Activated T-cell treated with anti-CD3 and anti-CD28 coated beads for 24 hours (primary cell): ENCODE measurements at regions not wholly inside any gene's neighbourhood (a gene's known extent, or its start where the extent isn't known, plus 50 kb on each side); places are given as distances from the start of the nearest gene placed in this dataset.

Experiments used
- DNase-seq: peaks from one replicate; pipeline ENCODE4 v3.0.0-alpha.2; 2020; ENCODE audit warnings: low read depth

DNA sequence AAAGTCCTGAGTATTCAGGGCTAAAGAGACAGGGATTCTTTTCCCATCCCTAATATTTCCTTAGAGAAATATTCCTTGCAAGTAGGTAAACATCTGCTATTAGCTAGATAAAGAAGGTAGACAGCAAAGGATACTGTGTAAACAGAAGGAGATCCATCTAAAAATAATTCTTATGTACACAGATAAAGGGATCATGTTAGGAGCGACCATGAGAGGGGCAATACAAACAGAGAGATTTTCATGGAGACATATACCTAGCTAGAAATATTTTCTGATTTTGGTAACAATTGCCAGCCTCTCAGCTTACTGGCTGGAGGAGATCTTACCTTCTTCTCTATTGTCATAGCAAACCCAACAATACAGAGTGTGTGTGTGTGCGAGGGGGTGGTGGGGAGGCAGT is 184.6 kb upstream of the DMAC1 start:
- DNase-seq: no peak

GRCh38 chr9:7983490-7983889 is 183.9 kb upstream of the DMAC1 start:
- DNase-seq: no peak

DNA sequence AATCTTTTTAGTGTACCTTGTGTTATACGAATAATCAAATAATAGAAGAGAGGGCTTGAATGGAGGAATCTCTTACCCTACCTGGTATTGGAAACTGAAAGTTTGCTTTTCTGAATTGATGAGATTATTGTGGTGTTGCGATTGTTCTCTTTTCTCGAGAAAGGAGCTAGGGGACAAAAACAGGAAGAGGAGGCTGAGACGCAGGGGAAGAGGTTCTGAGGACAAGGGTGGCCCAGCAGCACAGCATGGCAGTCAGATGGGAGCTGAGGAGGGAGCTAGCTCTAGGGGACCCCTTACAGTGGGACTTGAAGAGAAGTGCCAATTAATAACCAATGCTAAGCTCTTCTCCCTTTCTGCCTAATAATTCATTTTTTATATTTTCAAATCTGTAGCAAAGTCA is 183.3 kb upstream of the DMAC1 start:
- no peak for DNase-seq

GRCh38 chr9:7980691-7981289 is 181.2 kb upstream of the DMAC1 start:
- DNase-seq: no peak

DNA sequence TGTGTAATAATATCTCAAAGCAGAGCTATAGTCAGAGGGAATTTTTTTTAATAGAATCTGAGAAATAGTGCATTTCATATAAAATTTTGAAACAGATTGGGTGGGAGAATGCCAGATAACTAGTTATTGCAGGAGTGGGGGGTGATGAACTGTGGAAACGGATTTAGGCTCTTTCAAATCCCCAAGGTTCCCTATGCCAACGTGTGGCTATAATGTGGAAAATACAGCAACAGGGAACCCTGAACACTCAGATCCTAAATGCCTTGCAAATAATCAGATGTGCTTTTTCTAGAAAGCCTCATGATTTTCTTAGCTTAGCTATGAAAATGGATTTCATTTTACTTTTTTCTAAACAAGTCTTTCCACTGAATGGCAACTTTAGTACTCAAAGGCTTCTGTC is 180.5 kb upstream of the DMAC1 start:
- DNase-seq: no peak

DNA sequence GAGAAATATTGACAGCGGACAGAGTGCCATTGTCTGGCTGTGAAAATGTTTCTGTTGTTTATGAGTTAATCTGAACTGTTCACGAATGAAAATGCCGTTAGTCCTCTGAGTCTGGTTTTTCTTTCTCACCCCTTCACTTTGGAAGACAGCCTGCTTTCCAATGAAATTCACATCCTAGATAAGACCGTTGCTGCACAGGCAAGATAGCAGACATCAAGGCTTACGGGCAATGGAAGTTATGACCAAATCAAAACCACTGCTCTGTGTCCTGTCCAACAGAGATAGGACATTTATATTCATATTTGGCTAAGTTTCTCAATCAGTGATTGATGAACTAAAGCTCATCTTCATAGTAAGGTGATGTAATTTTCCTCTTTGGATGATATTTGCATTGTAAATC is 180.0 kb upstream of the DMAC1 start:
- DNase-seq: no peak

GRCh38 chr9:7977586-7977985 is 178.0 kb upstream of the DMAC1 start:
- no peak for DNase-seq

- no peak for DNase-seq
Measured at GRCh38 chr9:7976856-7977255, 177.3 kb upstream of the DMAC1 start.

- peak; percentile 48 for DNase-seq
Measured at GRCh38 chr9:7976167-7976755, 176.7 kb upstream of the DMAC1 start.

DNA sequence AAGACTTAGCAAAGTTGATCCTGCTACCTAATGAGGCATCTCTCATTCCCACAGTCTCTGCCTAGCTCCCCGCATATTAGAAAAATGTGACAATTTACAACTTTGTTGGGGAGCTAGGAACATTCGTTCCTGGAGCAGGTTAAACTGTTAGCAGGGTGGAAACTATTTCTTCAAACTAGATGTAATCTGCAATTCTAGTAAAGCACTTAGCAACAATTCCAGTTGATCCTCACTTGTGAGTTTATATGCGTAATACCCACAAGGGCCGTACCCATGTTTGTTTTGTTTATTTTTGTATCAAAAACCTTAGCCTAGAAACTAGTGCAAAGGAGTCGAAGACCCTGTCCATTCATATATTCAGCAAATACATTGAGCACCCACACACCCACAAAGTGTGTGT is 175.8 kb upstream of the DMAC1 start:
- no peak for DNase-seq

GRCh38 chr9:7974335-7974960 is 174.9 kb upstream of the DMAC1 start:
- DNase-seq: no peak

DNA sequence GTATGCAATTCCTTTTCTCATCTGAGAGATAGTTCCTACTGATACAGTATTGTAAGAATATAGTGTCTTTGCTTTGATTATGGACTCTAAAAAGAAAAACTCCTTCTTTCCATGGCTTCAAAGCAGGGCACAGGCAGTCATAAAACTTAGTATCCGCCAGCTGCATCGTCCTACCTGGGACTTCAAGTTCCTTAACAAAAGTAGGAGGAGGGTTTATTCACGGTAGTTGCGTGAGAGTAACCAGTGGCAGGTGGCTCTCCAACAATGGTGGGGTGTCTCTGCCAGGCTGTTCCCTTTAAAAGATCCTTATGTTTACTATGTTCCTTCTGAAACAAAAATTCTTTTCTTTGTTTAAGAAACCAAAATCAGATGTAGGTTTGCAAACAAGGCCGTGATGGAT is 173.5 kb upstream of the DMAC1 start:
- no peak for DNase-seq

- DNase-seq: no peak
Measured at GRCh38 chr9:7970681-7971330, 171.2 kb upstream of the DMAC1 start.

DNA sequence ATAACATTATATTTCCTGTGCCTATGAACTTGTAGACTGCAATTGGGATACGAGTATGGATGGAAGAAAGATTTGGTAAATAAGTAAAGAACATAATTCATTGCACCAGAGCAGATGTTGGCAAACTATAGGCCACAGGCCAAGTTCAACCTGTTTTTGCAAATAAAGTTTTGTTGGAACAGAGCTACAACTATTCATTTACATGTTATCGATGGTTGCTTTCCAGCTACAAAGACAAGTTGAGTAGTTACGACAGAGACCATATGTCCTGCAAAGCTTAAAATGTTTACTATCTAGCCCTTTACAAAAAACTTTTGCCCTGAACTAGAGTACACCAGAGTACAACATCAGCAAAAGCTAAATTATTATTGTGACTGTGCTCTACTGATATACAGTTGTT is 169.1 kb upstream of the DMAC1 start:
- no peak for DNase-seq

GRCh38 chr9:7967851-7968250 is 168.3 kb upstream of the DMAC1 start:
- no peak for DNase-seq

DNA sequence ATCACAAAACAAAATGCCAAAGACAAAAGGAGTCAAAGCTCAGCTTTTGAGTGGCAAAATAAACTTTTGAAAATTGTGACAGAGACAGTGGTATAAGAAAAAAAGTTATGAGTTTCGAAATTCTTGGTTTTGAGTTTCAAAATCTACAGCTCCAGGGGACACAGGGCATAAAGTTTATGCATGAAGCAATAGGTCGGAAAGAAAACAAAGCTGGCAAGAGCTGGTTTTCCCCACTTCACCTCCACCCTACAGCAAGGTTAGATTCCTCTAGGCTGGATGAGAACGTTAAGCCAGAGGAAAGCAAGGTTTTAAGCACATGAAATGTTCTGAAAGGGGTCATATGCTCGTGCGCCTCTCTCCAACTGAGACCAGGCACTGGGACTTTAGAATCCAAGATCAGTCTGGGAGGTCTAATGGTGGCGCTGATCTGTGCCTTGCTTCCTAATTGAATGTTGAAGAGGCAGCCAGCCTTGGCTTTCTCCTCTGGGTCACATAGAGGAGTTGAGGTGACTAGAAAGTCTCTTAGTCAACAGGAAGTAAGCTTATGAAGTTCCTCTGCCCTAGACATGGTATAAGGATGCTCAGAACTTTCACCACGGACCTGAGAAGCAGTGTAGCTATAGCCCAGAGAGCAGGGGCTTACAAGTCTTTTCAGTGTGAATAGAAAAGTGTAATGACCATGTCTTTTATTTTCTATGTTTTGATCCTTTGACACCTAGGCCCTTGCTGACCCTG is 167.7 kb upstream of the DMAC1 start:
- DNase-seq: no peak

- DNase-seq: no peak
Measured at GRCh38 chr9:7965063-7965462, 165.5 kb upstream of the DMAC1 start.

DNA sequence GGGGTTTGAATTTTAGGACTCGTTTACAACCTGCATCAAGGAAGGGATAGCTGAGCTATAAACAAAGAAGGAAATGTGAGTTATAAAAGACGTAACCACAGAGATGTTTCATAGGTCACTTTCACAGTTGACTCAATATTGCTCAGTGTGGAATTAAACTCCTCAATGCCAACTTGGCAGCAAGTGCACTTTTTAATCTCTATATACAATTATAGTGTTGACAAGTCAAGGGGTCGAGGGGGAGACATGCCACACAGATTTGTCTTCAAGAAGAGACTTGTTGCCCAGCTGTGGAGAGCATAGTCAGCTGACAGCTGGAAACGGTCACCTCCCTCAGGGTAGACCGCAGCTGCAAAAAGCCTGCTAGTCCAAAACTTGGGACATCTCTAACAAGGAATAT is 163.4 kb upstream of the DMAC1 start:
- DNase-seq: no peak

GRCh38 chr9:7961076-7961475 is 161.5 kb upstream of the DMAC1 start:
- no peak for DNase-seq

DNA sequence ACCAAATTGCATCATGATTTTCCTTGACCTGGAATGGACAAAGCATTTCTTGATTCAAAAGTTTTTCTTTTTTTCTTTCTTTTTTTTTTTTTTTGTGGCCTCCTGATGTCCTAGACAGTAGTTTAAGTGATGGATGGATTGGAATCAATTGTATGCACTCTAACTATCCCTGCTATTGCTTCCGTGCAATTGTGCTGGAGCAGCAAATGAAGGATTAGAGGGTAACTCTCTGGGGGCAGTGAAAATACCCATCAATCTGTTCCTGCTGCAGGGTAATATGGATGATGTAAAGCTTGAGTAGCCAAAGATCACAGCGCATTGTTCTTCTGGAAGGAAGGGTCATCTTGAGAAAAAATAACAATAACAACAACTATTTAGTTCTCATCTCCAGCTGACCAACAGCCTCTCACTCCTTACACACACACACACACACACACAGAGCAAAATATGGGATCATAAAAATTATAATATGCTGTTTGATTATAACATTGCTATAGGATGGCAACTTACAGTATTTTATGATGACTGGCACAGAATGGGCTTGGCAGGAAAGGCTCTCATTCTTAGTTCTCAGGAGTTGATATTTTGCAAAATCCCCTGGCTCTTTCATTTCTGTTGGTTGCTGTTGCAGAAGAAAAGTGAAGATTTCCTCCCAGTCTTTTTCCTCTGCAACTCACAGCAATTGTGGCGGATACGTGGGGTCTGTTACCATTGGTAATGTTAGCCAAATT is 160.9 kb upstream of the DMAC1 start:
- no peak for DNase-seq

DNA sequence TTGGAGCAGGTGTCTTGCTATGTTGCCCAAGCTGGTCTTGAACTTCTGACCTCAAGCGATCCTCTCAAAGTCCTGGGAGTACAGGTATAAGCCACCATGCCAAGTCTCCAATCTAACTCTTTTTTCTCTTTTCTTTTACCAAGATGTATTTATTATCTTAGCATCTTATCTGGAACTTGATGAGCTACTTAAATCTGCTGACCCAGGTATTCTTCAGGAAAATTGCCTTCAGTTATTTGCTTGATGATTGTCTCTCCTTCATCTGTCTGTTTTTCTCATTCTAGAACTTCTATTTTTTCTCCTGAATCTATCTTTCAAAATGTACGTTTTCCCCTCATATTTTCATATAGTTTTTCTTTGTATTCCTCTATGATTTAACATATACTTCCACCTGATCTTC is 158.2 kb upstream of the DMAC1 start:
- DNase-seq: no peak

DNA sequence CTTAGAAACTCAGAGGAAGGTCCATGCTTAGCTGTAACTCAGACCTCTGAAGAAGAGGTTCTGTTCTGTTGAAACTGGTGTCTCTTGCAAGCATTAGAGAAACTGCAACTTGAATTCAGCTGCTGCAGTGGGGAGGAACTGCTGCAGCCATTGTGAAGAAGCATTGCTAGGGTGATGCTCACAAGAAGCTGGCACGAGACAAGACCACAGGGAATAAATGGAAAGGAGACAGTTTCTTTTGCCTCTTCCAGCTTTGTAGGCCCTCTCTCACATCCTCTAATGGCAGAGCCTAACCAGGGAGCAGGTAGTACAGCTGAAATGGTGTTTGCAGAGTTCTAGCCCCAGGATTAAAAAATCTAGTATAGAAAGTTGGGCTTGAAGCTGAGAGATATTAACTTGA is 148.0 kb upstream of the DMAC1 start:
- no peak for DNase-seq
